Endodermal cell (in vitro differentiated cells): ENCODE measurements at regions not wholly inside any gene's neighbourhood (a gene's known extent, or its start where the extent isn't known, plus 50 kb on each side); places are given as distances from the start of the nearest gene placed in this dataset.

Source experiments
- DNase-seq: peaks from one replicate; pipeline ENCODE4 v3.0.0-alpha.2; 2017
- H3K27ac ChIP-seq: 2 replicates; pipeline ENCODE4 v1.5.1; 2013; ENCODE audit warnings: mild to moderate bottlenecking, low read depth, low read length, moderate library complexity
- H3K27me3 ChIP-seq: 2 replicates; pipeline ENCODE4 v1.6.1; 2013; ENCODE audit warnings: mild to moderate bottlenecking, low read length, moderate library complexity; ENCODE audit not compliant: insufficient read depth, control insufficient read depth, poor library complexity, severe bottlenecking
- H3K36me3 ChIP-seq: 2 replicates; pipeline ENCODE4 v1.7.0; 2013; ENCODE audit warnings: mild to moderate bottlenecking, low read length, moderate library complexity; ENCODE audit not compliant: control insufficient read depth, insufficient read depth
- H3K4me1 ChIP-seq: one replicate; pipeline ENCODE4 v1.7.0; 2013; ENCODE audit warnings: low read length; ENCODE audit not compliant: control insufficient read depth, insufficient read depth
- H3K4me3 ChIP-seq: 2 replicates; pipeline ENCODE4 v1.5.1; 2013; ENCODE audit warnings: mild to moderate bottlenecking, low read length, moderate library complexity
- H3K9ac ChIP-seq: 2 replicates; pipeline ENCODE4 v1.6.1; 2013; ENCODE audit warnings: mild to moderate bottlenecking, low read length, moderate library complexity; ENCODE audit not compliant: poor library complexity, severe bottlenecking; ENCODE audit errors: extremely low read depth
- H3K9me3 ChIP-seq: 2 replicates; pipeline ENCODE4 v1.6.1; 2013; ENCODE audit warnings: mild to moderate bottlenecking, low read length, moderate library complexity; ENCODE audit not compliant: control insufficient read depth
- H3K27ac Mint-ChIP-seq: 2 replicates; pipeline ENCODE4 v1.8.0; 2020; ENCODE audit warnings: mixed read lengths
- H3K27me3 Mint-ChIP-seq: 2 replicates; pipeline ENCODE4 v1.8.0; 2021; ENCODE audit warnings: mild to moderate bottlenecking, mixed read lengths; ENCODE audit not compliant: insufficient read depth
- H3K36me3 Mint-ChIP-seq: 2 replicates; pipeline ENCODE4 v1.8.0; 2020; ENCODE audit warnings: low read depth, mixed read lengths
- H3K4me1 Mint-ChIP-seq: 2 replicates; pipeline ENCODE4 v1.8.0; 2020; ENCODE audit warnings: mixed read lengths
- H3K4me3 Mint-ChIP-seq: 2 replicates; pipeline ENCODE4 v1.8.0; 2020; ENCODE audit warnings: mild to moderate bottlenecking, moderate library complexity, mixed read lengths
- H3K9me3 Mint-ChIP-seq: 2 replicates; pipeline ENCODE4 v1.8.0; 2020; ENCODE audit warnings: mild to moderate bottlenecking, mixed read lengths
- WGBS, 2 experiments: methylation state at CpG; one replicate each; pipeline versions ENCODE4 v1.1.5 to v1.1.7; 2013; ENCODE audit warnings: missing lambda C conversion rate in 2 of 2, mixed read lengths in 1 of 2; ENCODE audit not compliant: insufficient coverage in 1 of 2, insufficient read length in 1 of 2; 5-methylcytosine and 5-hydroxymethylcytosine counted together
- TF ChIP-seq, protein P1 (sequence below): fragments of 200-600 bp; sonication (generic); conservative IDR thresholded peaks from 2 replicates; pipeline ENCODE4 v1.5.0; 2021; ENCODE audit warnings: antibody characterized with exemption, mild to moderate bottlenecking

DNA sequence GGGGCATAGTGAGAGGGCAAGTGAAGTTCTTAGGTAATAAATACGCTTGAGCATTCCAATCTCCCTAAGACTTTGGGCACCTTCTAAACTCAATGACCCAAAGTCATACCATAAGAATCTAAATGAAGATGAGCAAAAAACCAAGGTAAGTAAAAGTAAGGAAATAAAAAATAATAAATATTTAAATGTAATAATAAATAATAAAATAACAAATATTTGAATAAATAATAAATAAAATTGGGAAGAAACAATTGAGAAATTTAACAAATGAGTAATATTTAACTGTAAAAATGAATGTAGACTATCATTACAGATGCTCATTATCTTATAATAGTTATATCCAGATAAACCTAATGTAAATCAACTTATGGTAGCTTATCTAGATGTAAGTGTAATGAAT, 391.7 kb downstream of the WDR72 start:
- no peaks in the 10 kb centered on the region for H3K4me1 Mint-ChIP-seq
- H3K4me1 ChIP-seq: no peaks in the 10 kb centered on the region
- peaks cover 2% of the 10 kb centered on the region for H3K27me3 Mint-ChIP-seq
- no peak overlapping the region for H3K4me3 Mint-ChIP-seq
- H3K27ac ChIP-seq: no peak overlapping the region
- no peaks in the 10 kb centered on the region for H3K36me3 Mint-ChIP-seq
- H3K9ac ChIP-seq: no peak overlapping the region
- peaks cover 8% of the 10 kb centered on the region for H3K9me3 ChIP-seq
- WGBS, 2 experiments: no CpG with 5 or more reads among the region's 1 CpG
- peaks cover 17% of the 10 kb centered on the region for H3K9me3 Mint-ChIP-seq
- no peaks in the 10 kb centered on the region for H3K27me3 ChIP-seq
- no peak overlapping the region for H3K27ac Mint-ChIP-seq
- no peaks in the 10 kb centered on the region for H3K36me3 ChIP-seq
- no peak overlapping the region for H3K4me3 ChIP-seq
- TF ChIP-seq, protein P1, sequence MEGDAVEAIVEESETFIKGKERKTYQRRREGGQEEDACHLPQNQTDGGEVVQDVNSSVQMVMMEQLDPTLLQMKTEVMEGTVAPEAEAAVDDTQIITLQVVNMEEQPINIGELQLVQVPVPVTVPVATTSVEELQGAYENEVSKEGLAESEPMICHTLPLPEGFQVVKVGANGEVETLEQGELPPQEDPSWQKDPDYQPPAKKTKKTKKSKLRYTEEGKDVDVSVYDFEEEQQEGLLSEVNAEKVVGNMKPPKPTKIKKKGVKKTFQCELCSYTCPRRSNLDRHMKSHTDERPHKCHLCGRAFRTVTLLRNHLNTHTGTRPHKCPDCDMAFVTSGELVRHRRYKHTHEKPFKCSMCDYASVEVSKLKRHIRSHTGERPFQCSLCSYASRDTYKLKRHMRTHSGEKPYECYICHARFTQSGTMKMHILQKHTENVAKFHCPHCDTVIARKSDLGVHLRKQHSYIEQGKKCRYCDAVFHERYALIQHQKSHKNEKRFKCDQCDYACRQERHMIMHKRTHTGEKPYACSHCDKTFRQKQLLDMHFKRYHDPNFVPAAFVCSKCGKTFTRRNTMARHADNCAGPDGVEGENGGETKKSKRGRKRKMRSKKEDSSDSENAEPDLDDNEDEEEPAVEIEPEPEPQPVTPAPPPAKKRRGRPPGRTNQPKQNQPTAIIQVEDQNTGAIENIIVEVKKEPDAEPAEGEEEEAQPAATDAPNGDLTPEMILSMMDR: no peak
- no peak for DNase-seq

GRCh38 chr15:53360881-53361280, 398.6 kb downstream of the WDR72 start:
- Histone ChIP-seq H3K9me3 (no peaks in the 10 kb centered on the region), H3K4me1 (peaks cover 16% of the 10 kb centered on the region), H3K27me3 (no peaks in the 10 kb centered on the region), H3K4me3 (no peak overlapping the region), H3K9ac (no peak overlapping the region), H3K36me3 (no peaks in the 10 kb centered on the region), H3K27ac (no peak overlapping the region)
- Mint-ChIP-seq H3K9me3 (no peaks in the 10 kb centered on the region), H3K27ac (no peak overlapping the region), H3K36me3 (no peaks in the 10 kb centered on the region), H3K4me3 (no peak overlapping the region), H3K4me1 (peaks cover 20% of the 10 kb centered on the region), H3K27me3 (no peaks in the 10 kb centered on the region)
- TF ChIP-seq, protein P1: no peak
- 92 to 93% methylated on average over 2 to 4 of the region's 4 CpGs for WGBS, 2 experiments
- no peak for DNase-seq

DNA sequence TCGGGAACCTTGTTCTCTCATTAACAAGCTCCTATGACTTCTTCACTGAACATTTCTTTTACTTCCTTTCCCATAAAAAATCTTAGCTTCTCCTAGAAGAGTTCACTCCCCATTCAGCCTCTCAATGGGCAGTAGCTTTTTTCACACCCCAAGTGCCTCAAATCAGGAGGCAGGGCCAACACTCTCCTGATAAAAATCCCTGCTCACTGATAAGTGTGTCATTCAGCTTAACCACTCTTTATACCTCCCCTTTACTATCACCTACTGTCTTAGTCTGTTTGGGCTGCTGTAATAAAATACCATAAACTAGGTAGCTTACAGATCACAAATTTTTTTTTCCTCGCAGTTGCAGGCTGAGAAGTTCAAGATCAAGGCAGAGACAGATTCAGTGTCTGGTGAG, 400.4 kb downstream of the WDR72 start:
- Mint-ChIP-seq H3K4me1 (peaks cover 20% of the 10 kb centered on the region), H3K9me3 (no peaks in the 10 kb centered on the region), H3K36me3 (no peaks in the 10 kb centered on the region), H3K27ac (no peak overlapping the region), H3K4me3 (no peak overlapping the region), H3K27me3 (no peaks in the 10 kb centered on the region)
- TF ChIP-seq, protein P1: no peak
- Histone ChIP-seq H3K27me3 (no peaks in the 10 kb centered on the region), H3K27ac (no peak overlapping the region), H3K36me3 (no peaks in the 10 kb centered on the region), H3K9me3 (no peaks in the 10 kb centered on the region), H3K4me3 (no peak overlapping the region), H3K9ac (no peak overlapping the region), H3K4me1 (peaks cover 16% of the 10 kb centered on the region)
- DNase-seq: no peak
- 84 to 100% methylated on average over 1 to 2 of the region's 2 CpGs for WGBS, 2 experiments
